ENCODE measurements at regions not wholly inside any gene's neighbourhood (a gene's known extent, or its start where the extent isn't known, plus 50 kb on each side); places are given as distances from the start of the nearest gene placed in this dataset.

DNA sequence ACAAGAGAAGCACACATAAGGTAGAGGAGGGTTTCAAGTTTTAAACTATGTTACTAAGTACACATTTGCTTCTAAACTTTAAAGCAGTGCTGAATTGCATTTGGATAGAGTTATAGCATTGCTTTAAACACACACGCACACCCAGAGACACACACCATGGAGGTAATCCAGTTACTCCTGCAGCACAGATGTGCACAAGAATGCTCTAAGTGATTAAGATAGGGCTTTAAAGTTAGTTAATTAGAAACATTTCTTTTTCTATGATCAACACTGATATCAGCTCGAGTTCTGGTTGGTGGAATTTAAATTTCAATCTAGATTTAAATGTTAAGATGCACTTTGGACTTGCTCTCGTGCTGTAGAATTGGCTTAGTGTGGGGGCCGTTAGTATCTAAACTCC, 492.3 kb downstream of the ZEB2 start:
- TF ChIP-seq, protein P1, sequence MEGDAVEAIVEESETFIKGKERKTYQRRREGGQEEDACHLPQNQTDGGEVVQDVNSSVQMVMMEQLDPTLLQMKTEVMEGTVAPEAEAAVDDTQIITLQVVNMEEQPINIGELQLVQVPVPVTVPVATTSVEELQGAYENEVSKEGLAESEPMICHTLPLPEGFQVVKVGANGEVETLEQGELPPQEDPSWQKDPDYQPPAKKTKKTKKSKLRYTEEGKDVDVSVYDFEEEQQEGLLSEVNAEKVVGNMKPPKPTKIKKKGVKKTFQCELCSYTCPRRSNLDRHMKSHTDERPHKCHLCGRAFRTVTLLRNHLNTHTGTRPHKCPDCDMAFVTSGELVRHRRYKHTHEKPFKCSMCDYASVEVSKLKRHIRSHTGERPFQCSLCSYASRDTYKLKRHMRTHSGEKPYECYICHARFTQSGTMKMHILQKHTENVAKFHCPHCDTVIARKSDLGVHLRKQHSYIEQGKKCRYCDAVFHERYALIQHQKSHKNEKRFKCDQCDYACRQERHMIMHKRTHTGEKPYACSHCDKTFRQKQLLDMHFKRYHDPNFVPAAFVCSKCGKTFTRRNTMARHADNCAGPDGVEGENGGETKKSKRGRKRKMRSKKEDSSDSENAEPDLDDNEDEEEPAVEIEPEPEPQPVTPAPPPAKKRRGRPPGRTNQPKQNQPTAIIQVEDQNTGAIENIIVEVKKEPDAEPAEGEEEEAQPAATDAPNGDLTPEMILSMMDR (IDR thresholded peaks at IDR 0.05; ENCODE audit: low read depth, low read length), result no peak
- H3K4me3 ChIP-seq (ENCODE audit: low read depth, low read length), result no peak overlapping the region

DNA sequence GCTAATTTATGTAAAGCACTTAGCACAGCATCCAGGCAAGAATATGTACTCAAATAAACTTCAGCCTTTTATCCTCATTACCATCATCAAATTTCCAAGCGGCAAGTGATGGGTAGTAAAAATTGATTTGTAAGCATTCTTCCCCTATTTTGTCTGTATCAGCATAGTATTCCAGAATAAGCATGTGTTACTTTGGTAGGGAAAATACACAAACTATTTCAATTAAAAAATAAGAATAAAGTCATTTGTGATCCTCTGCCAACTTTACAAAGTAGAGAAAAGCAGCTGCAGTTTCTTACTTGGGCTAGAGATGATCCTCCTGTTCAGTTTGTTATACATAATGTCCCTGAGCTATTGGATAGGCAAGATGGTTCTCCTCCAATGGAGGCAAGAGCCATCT, 493.2 kb downstream of the ZEB2 start:
- TF ChIP-seq, protein P1 (IDR thresholded peaks at IDR 0.05; ENCODE audit: low read depth, low read length), result no peak
- H3K4me3 ChIP-seq (ENCODE audit: low read depth, low read length), result no peak overlapping the region

DNA sequence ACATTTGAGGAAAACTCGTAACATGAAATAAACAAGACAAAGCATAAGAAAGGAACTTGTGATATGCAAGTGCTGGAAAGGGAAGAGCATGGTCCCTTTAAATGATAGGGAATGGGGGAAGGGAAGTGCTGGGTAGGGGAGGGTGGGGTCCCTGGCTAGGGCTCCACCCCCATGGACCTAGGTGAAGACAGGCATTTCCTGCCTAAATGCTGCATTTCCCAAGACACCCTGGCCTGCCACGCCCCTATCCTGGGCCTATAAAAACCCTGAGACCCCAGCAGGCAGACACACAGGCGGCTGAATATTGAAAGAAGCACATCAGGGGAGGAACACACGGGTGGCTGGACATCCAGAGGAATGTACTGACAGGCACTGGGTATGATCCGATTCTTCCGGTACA, 499.9 kb downstream of the ZEB2 start:
- no peak overlapping the region for H3K4me3 ChIP-seq (ENCODE audit: low read depth, low read length)
- TF ChIP-seq, protein P1 (IDR thresholded peaks at IDR 0.05; ENCODE audit: low read depth, low read length), result no peak

DNA sequence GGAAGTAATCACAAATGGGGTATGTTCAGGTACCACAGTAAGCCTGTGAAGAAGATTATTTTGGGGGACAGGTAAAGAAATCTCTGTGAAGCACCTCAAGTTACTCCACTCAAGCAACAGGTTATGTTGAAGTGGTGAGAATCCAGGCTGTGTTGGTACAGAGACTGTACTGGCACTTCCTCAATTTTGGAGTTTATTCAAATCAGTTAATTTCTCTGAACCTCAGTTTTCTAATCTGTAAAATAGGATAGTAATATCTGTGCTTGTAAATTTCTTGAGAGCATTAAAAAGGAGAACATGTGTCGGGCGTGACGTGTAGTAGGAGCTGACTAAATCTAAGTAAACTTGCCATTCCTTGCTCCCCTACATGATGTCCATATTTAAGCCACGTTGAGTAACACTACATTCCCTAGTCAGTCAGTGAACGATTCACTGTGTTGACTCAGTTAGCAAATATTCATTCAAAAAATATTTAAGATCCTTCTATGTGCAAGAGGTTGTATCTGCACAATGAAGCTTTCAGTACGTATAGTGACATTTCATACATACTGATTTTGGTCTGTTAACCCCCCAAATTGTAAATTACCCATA, 504.2 kb downstream of the ZEB2 start:
- TF ChIP-seq, protein P1 (IDR thresholded peaks at IDR 0.05; ENCODE audit: low read depth, low read length), result no peak
- no peak overlapping the region for H3K4me3 ChIP-seq (ENCODE audit: low read depth, low read length)

DNA sequence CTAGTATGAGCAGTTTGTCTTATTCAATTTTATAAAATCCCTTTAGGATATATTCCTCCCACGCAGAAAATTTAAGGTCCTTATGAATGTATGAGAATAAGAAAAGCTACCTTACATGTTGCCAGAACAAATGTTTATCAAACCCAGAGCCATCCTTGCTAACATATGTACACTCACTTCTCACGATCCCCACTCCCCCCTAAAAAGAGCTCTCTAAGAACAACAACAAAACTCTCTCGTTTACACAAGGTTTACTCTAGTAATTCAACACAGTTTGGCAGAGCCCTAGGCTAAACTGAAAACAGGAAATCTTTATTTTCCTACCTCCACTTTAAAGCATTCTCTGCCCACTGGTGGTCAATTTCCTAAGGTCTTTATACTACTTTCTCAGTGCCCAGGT, 504.9 kb downstream of the ZEB2 start:
- TF ChIP-seq, protein P1 (IDR thresholded peaks at IDR 0.05; ENCODE audit: low read depth, low read length), result no peak
- no peak overlapping the region for H3K4me3 ChIP-seq (ENCODE audit: low read depth, low read length)

DNA sequence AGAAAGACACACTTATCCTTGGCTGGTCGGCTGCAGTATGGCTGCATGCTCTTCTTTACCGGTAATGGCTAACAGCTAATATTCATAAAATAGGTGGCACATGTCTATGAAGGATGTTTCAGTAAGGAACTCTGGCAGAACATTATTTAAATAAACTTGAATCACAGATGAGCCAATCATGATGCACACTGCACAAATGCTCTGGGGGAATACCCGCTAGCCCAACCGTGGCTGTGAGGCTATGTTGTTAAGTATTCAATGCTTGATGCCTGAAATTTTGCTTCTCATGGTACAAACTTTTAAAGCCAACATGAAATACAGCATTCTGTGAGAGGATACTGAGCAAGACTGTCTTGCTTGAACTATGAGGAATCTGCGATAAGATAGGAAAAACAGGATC, 505.8 kb downstream of the ZEB2 start:
- TF ChIP-seq, protein P1 (IDR thresholded peaks at IDR 0.05; ENCODE audit: low read depth, low read length), result no peak
- no peak overlapping the region for H3K4me3 ChIP-seq (ENCODE audit: low read depth, low read length)

DNA sequence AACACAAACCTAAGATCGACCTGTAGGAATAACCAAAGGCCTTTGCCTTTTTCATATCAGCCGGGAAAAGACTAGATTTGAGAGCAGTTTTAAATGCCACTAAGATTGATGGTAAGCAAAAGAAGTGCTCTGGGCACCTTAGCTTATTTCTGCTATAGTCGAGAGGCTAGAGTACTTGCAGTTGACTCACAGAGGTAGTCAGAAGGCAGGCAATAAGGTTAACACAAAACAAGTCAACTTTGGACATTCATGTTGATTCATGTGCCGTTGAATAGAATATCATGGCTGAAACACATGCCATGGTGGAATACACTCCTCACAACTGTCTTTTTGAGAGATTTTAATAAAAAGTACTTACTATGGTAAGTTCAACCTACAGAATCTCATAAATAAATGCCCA, 507.6 kb downstream of the ZEB2 start:
- TF ChIP-seq, protein P1 (IDR thresholded peaks at IDR 0.05; ENCODE audit: low read depth, low read length), result no peak
- H3K4me3 ChIP-seq (ENCODE audit: low read depth, low read length), result no peak overlapping the region
